ENCODE measurements at regions not wholly inside any gene's neighbourhood (a gene's known extent, or its start where the extent isn't known, plus 50 kb on each side); places are given as distances from the start of the nearest gene placed in this dataset.

GRCh38 chrX:113545040-113545439, 704.4 kb upstream of the AMOT start:
- intact Hi-C loops (cut with DNase I) = no loop called here
- H3K36me3 ChIP-seq = no peaks in the 10 kb centered on the region
- no peak overlapping the region for H3K27ac ChIP-seq
- no peaks in the 10 kb centered on the region for H3K4me1 ChIP-seq
- H3K4me3 ChIP-seq = no peak overlapping the region
- 50% methylated on average over 1 of the region's 1 CpG for WGBS (ENCODE audit: insufficient coverage, low coverage, low lambda C conversion rate, missing lambda C conversion rate)
- TF ChIP-seq CTCF (IDR thresholded peaks at IDR 0.05) = no peak
- H3K27me3 ChIP-seq = no peaks in the 10 kb centered on the region
- DNase-seq = no peak
- ATAC-seq = no peak
- H3K9me3 ChIP-seq = no peaks in the 10 kb centered on the region

GRCh38 chrX:113539599-113540356, 699.1 kb upstream of the AMOT start:
- no peak for ATAC-seq

GRCh38 chrX:113529426-113530013, 688.9 kb upstream of the AMOT start:
- H3K4me3 ChIP-seq = no peak overlapping the region
- intact Hi-C loops (cut with DNase I) = no loop called here
- no peaks in the 10 kb centered on the region for H3K9me3 ChIP-seq
- H3K27ac ChIP-seq = no peak overlapping the region
- H3K36me3 ChIP-seq = no peaks in the 10 kb centered on the region
- peaks cover 0 to under 1% of the 10 kb centered on the region in 2 donors for H3K27me3 ChIP-seq
- TF ChIP-seq POLR2A (IDR thresholded peaks at IDR 0.05) = no peak
- TF ChIP-seq CTCF (IDR thresholded peaks at IDR 0.05) = no peak
- no peaks in the 10 kb centered on the region for H3K4me1 ChIP-seq
- WGBS (ENCODE audit: insufficient coverage, low coverage, low lambda C conversion rate, missing lambda C conversion rate) = 50% methylated on average over 6 of the region's 6 CpGs
- ATAC-seq (no peak), DNase-seq (no peak)

More at GRCh38 chrX:113539599-113540356, 699.1 kb upstream of the AMOT start:
- DNase-seq = no peak
- Histone ChIP-seq H3K4me1 (no peaks in the 10 kb centered on the region), H3K27ac (no peak overlapping the region), H3K9me3 (no peaks in the 10 kb centered on the region), H3K4me3 (no peak overlapping the region), H3K27me3 (peaks cover 0 to 6% of the 10 kb centered on the region in 2 donors), H3K36me3 (no peaks in the 10 kb centered on the region)
- TF ChIP-seq POLR2A (IDR thresholded peaks at IDR 0.05) (no peak), CTCF (IDR thresholded peaks at IDR 0.05) (no peak)
- 67% methylated on average over 2 of the region's 2 CpGs for WGBS (ENCODE audit: insufficient coverage, low coverage, low lambda C conversion rate, missing lambda C conversion rate)
- intact Hi-C loops (cut with DNase I) = no loop called here

- TF ChIP-seq POLR2A (IDR thresholded peaks at IDR 0.05) (no peak), CTCF (IDR thresholded peaks at IDR 0.05) (no peak)
- DNase-seq (no peak), ATAC-seq (no peak)
Observed at GRCh38 chrX:113522814-113523213, 682.2 kb upstream of the AMOT start.

More at GRCh38 chrX:113522814-113523213, 682.2 kb upstream of the AMOT start:
- Histone ChIP-seq H3K36me3 (no peaks in the 10 kb centered on the region), H3K27me3 (peaks cover 0 to 4% of the 10 kb centered on the region in 2 donors), H3K9me3 (no peaks in the 10 kb centered on the region), H3K4me3 (no peak overlapping the region), H3K4me1 (no peaks in the 10 kb centered on the region), H3K27ac (no peak overlapping the region)
- intact Hi-C loops (cut with DNase I) = no loop called here
- 48% methylated on average over 2 of the region's 3 CpGs for WGBS (ENCODE audit: insufficient coverage, low coverage, low lambda C conversion rate, missing lambda C conversion rate)

Measured in right lobe of liver (tissue), 6 donors.